Left lobe of liver (tissue), 2 donors: ENCODE measurements at regions not wholly inside any gene's neighbourhood (a gene's known extent, or its start where the extent isn't known, plus 50 kb on each side); places are given as distances from the start of the nearest gene placed in this dataset.
A peak's percentile ranks its signal among the peaks of the same experiment; 100 is the strongest.

Experiments
- ATAC-seq: fragments of 200-7000 bp; cut with Tn5 transposase; one replicate; pipeline ENCODE4 v1.9.1; 2020; ENCODE audit warnings: mild to moderate bottlenecking, moderate library complexity
- DNase-seq: peaks from one replicate; pipeline ENCODE4 v3.0.0-alpha.2; 2020; ENCODE audit warnings: low spot score
- donor health status: DM: no; HTN: no; CAD: no; lungs with moderate emphysema.
- donor health status: DM: no; HTN: yes; CAD: no.

GRCh38 chr3:77945320-77945719 is 905.4 kb downstream of the ROBO2 start:
- no peak for DNase-seq
- no peak for ATAC-seq

GRCh38 chr3:77947671-77948070 is 907.8 kb downstream of the ROBO2 start:
- no peak for ATAC-seq
- no peak for DNase-seq

GRCh38 chr3:77967621-77968020 is 927.7 kb downstream of the ROBO2 start:
- ATAC-seq (no peak), DNase-seq (no peak)

- DNase-seq (no peak), ATAC-seq (no peak)
These were observed 936.2 kb downstream of the ROBO2 start for GRCh38 chr3:77976079-77976478.

GRCh38 chr3:78003090-78003489 is 963.2 kb downstream of the ROBO2 start:
- DNase-seq, result no peak

GRCh38 chr3:78004571-78004970 is 964.7 kb downstream of the ROBO2 start:
- DNase-seq (no peak), ATAC-seq (no peak)

More at GRCh38 chr3:78003090-78003489, 963.2 kb downstream of the ROBO2 start:
- no peak for ATAC-seq

- DNase-seq (no peak), ATAC-seq (no peak)
These were observed 973.8 kb downstream of the ROBO2 start for GRCh38 chr3:78013653-78014052.

GRCh38 chr3:78015856-78016255 is 976.0 kb downstream of the ROBO2 start:
- ATAC-seq, result no peak
- DNase-seq, result no peak

GRCh38 chr3:78021710-78022109 is 981.8 kb downstream of the ROBO2 start:
- ATAC-seq, result no peak
- no peak for DNase-seq

- DNase-seq (no peak), ATAC-seq (no peak)
These were observed 982.3 kb downstream of the ROBO2 start for GRCh38 chr3:78022232-78022631.

GRCh38 chr3:78023257-78023656 is 983.4 kb downstream of the ROBO2 start:
- no peak for DNase-seq
- ATAC-seq, result no peak

- ATAC-seq (no peak), DNase-seq (no peak)
These were observed 986.0 kb downstream of the ROBO2 start for GRCh38 chr3:78025916-78026315.

- ATAC-seq, result no peak
These were observed 986.5 kb downstream of the ROBO2 start for GRCh38 chr3:78026318-78026828.

GRCh38 chr3:78029775-78030174 is 989.9 kb downstream of the ROBO2 start:
- DNase-seq (no peak), ATAC-seq (no peak)

More at GRCh38 chr3:78026318-78026828, 986.5 kb downstream of the ROBO2 start:
- no peak for DNase-seq

GRCh38 chr3:78035131-78035641 is 995.3 kb downstream of the ROBO2 start:
- ATAC-seq (no peak), DNase-seq (no peak)

- DNase-seq, result no peak
- ATAC-seq, result no peak
These were observed 1001.6 kb downstream of the ROBO2 start for GRCh38 chr3:78041486-78041885.

GRCh38 chr3:78046566-78046965 is 1006.7 kb downstream of the ROBO2 start:
- DNase-seq (no peak), ATAC-seq (no peak)

- ATAC-seq, result peak; percentile 94
- DNase-seq, result no peak
These were observed 1008.8 kb downstream of the ROBO2 start for GRCh38 chr3:78048698-78049097.

- DNase-seq, result no peak
- no peak for ATAC-seq
These were observed 1009.6 kb downstream of the ROBO2 start for GRCh38 chr3:78049521-78049920.

- no peak for ATAC-seq
- DNase-seq, result no peak
These were observed 1010.6 kb downstream of the ROBO2 start for GRCh38 chr3:78050276-78051065.

- DNase-seq (no peak), ATAC-seq (no peak)
These were observed 1012.8 kb downstream of the ROBO2 start for GRCh38 chr3:78052746-78053145.

GRCh38 chr3:78066287-78066686 is 1026.4 kb downstream of the ROBO2 start:
- ATAC-seq (no peak), DNase-seq (no peak)

GRCh38 chr3:78070188-78070587 is 1030.3 kb downstream of the ROBO2 start:
- ATAC-seq, result no peak
- DNase-seq, result no peak
